NCI-H1930 (cell line): ENCODE measurements at regions not wholly inside any gene's neighbourhood (a gene's known extent, or its start where the extent isn't known, plus 50 kb on each side); places are given as distances from the start of the nearest gene placed in this dataset.

ENCODE experiments used
- DNase-seq, 2 experiments: peaks; one replicate each; lab custom pipeline; 2025; lab: John Stamatoyannopoulos, UW

DNA sequence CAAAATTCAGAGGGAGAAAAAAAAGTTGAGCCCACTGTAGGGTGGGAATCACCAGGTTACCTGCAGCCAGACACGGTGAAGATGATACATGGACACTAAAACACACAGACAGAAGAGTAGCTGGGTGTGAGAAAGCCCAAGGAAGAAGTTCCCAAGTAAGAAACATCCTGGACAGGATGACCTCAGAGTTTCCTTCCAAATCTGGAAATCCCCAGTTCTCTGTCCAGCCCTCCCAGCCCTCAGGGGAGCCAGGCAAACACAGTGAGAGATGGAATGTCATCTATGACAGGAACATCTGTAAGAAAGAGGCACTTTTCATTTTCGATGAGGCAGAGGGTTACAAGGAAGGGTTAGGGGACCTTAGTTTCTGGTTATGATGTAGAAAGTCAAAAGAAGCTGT is 125.1 kb upstream of the LYZL1 start:
- no peak for DNase-seq

DNA sequence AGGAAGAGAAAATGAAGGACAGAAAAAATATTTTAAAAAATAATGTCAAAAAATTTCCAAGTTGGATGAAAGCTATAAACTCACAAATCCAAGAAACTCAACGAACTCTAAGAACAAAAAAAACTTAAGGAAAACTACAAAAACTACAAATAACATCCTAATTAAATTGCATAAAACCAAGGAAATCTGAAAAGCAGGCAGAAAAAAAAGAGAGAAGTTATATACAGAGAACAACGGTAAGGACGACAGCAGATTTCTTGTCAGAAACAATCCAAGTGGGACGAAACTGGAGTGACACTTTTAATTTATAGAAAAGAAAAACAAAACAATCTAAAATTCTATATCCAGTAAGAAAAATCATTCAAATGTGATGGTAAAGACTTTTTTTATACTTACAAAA is 122.2 kb upstream of the LYZL1 start:
- no peak for DNase-seq

DNA sequence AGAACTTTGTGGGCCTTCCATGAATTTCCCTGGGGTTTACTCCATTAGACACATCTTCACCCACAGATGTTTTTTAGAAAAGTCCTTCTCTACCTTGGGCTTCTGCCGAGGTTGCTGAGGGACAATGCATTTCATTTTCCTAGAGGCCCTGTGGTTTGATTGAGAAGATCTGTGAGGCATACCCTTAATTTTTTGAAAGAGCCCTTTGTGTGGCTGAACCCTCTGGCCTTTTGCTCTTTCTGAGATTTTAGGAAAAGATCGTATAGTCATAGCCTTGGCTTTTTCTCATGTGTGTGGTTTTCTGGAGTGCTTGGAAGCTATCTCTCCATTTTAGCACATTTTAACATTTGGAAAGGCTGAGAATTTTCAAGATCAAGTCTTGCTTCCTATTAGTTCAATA is 119.8 kb upstream of the LYZL1 start:
- DNase-seq: no peak

DNA sequence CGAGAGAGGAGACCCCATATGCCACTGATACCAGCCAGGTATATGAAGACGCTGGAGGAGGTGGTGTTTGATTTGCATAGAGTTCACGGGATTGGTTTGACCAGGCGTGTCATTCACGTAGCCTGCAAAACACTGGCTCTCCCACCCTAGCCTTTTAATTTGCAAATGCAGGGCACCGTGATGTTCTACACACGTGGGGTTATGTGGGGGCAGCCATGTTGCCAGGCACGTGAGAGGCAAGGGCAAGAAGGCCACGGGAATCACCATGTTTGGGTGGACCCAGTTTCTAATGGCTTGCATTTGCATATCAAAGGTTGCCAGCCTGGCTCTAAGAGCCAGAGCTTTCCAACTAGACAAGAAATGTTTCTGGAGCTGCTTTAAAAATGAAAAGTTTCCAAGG is 117.2 kb upstream of the LYZL1 start:
- DNase-seq: no peak

DNA sequence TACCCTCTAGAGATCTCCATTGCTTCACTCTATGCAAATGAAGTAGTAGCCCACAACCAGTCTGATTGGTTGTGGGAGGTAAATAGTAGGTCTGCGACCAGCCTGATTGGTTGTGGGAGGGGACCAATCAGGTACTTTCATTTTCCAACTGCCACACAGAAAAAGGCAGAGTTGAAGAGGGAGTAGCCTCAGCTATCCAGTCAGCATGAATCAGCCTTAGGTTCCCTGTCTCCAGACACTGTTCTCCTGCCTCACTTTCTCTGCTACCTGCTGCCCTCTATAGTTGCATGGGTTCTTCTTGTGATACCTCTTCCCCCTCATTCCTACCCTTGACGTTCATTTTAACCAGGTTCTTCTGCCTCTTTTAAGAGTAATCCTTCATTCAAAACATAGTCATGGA is 114.5 kb upstream of the LYZL1 start:
- DNase-seq: no peak

DNA sequence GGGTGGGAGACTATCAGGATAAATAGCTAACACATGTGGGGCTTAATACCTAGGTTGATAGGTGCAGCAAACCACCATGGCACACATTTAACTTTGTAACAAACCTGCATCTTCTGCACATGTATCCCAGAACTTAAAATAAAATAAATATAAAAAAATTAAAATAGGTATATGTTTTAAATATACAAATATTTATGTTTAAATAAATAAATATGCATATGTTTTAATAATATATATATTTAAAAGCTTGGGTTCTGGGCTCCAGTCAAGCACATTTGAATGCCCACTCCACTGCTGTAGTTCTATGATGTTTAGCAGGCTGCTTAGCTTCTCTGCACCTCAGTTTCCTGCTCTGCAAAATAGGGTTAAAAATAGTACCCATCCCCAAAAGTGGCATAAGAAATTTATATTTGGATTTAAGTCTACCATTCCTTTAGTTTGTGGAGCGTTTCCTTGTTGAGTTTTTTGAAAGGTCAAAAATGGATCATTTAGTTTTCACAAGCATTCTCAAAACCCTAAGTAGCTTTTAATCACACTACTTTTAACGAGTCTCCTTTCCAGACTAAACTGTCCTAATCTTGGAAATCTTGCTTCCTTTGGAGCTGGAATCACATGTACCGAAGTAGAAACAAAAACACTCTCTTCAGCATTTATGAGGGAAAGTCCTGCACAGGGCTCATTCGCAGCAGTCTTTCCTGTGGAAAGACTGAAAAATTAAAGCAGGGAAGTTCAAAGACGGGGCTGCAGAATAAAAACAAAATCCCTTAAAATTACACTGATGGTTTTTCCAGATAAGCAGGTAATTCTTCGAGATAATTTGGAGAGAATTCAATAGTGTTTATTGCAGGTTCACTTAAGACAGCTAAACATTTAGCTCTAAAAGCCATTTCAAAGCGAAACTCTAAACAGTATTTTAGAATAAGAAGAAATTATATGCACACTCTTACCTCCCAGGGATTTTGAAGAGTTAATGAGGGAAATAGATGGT is 111.7 kb upstream of the LYZL1 start:
- DNase-seq: no peak

DNA sequence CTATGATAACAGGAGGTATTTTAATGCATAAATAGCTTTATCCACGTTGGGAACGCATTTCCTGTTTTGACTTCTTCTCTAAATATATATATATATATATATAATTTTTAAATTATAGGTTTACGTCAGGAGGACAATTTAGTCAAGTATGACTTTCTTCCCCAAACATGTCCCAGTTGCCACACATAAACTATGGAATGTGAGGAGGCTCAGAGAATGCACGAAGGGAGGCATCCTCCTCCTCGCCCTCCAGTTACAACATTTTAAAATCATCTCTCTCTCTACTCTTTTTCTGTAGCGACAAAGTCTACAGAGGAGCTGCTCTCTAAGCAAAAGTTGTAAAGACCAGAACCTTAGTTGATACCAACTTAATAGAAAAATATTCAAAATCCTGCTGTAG is 106.9 kb upstream of the LYZL1 start:
- DNase-seq: no peak

DNA sequence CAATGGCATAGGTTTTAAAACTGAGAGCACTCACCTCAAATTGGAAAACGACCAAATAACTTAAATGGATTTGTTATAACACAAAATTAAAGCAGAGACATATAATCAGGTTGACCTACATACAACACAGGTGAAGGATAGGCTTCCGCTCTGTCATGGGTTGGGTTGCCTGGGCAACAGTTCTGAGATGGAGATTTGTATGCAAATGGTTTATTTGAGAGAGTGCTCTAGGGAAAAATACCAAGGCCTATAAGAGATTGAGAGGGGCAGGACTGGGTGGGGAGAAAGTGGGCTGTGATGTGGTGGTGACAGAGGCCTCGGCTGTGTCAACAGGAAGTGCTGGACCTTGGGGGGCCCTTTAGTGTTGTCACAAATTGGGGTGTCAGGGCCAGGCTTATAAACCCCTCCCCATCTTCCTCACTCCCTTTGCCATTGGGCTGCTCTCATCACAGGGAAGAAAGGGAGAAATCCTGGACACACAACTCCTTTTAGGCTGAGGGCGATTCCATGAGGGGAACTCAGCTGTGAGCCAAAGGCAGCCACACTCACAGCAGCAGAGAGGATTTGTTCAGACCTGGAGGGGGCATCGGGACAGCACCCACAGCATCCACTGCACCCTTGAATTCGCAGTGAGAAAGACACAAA is 105.4 kb upstream of the LYZL1 start:
- DNase-seq: no peak

DNA sequence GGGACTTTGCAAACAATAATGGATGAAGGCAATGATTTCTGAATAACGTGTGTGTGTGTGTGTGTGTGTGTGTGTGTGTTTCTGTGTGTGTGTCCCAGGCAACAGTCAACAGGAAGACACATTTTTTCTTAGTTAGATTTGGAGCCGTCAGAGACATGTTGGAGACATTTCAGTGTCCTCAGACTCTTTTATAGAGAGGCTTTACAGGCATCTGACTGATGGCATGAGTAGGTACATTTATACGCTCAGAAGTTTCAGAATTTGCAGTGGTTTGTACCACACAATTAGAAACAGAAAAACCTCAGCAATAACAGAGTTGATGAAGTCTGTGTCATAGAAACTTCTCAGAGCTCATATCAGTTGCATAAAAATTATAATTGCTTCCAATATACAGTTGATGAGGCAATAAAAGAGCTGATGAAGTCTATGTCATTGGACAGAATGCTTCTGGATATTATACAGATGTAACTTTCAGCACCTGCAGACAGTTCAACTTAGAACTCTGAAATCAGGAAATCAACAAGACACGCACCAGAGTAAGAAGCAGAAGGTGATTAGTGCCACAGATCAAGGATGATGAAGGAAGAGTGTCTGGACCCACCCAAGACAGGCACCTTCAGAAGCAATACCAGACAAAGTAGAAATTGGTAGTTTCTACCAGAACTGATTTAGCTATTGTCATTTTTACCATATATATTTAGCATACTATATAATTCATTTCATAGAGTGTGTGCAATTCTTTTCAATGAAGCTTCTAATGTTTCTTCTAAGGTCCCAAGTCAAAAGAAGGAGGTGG is 104.5 kb upstream of the LYZL1 start:
- no peak for DNase-seq

DNA sequence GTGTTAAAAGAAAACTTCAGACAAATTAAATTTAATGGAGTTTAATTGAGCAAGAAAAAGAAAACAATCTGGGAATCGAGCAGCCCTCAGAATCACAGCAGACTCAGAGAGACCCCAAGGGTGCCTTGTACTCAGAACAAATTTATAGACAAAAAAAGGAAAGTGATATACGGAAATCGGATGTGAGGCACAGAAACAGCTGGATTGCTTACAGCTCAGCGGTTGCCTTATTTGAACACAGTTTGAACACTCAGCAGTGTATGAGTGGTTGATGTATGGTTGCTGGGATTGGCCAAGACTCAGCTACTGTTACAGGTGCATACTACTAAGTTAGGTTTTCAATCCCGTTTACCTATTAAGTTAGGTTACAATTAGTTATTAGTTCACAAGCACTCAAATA is 103.8 kb upstream of the LYZL1 start:
- no peak for DNase-seq

DNA sequence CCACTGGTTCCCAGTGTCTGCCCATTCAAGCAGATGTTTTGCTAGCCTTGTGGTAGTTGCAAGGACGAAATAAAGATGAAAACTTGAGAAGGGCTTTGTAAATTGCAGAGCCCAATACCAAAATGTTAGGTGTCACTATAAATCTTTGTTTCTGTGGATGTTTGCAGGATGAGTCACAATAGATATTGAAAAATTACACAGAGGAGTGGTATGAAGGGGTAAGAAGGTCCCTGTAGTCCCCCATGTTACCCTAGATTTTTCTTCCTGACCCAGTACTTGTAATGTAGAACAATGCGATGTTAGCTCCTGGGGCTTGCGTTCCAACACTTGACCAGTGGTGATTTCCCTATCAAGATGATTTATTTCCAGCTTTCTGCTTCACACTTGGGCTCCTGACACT is 102.6 kb upstream of the LYZL1 start:
- DNase-seq: no peak

DNA sequence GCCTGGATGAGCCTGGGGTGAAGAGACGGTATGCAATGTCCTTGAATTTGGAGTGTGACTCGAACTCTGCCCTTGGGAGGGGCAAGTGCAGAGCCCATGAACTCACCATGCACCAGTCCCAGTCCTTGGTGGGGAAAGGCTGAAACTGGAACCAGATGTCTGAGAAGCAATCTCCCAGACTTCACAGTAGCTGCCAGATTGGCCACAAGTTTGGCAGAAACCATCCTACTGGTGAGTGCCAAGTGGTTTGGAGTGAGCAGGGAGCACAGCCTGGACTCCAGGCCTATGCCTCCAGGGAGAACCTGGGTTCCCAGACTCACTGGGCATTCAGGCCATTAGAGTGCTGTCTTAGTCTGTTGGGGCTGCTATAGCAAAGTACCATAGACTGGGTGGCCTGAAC is 99.6 kb upstream of the LYZL1 start:
- no peak for DNase-seq

DNA sequence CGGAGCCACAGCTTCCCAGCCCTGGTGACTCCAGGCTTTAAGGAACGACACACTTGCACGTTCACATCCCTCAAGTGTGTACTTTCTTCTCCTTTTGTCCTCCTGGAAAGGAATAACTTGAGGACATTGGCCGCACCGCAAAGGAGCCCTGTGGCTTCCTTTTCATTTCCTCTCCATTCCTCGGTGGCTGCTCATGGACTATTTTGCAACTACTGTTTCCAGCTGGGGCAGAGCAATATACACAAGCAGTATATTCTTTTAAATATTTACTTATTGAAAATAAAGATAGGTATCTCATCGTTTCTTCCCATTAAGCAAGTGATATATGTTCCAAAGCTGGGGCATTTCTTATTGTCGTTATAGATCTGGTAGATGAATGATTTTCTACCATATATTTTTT is 97.2 kb upstream of the LYZL1 start:
- no peak for DNase-seq

DNA sequence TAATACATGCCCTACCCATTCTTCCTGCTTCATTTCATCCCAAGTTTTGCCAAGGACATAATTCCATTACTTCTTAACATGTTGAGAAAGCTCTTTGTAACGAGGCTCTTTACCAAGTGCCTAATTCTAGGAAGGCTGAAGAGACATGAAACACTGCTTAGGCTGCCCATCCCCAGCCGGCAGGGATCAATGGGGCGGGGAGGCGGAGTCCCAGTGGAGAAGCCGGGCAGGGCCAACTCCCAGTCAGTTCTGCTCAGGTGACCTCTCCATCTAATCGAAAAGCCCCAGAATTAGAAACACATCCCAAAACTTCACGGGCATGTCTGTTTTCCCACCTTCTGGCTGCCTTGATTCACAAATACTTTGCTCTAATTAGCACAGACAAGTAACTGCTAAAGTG is 89.5 kb upstream of the LYZL1 start:
- DNase-seq: no peak

DNA sequence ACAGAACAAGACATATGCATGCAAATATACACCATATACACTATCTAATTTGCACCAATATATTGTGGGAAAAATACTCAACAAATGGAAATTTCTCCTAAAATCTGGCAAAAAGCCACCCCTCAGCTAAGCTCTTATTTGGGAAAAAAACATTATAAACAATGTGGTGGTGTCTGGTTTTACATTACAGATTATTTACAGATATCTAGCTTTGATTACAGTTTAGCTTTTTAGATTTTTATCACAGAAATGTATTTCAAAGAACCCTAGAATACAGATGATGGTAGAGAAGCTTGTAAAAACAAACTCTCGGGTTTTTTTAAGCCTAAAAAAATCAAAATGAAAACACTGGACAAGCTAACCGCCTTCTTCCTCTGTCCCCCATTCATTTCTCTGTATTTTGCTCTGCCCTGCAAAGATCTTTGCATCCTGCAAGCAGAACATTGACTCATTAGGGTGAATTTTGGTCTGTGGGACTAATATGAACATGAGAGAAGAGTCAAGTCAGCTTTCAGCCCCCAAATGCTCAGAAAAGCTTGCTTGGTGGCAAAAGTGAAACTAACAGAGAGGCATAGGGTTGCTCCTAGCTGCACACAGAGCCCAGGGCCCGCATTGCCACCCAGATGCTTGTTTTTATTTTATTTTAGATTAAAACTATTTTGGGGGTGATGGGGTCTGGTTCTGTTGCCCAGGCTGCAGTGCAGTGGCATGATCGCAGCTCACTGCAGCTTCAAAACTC is 88.8 kb upstream of the LYZL1 start:
- DNase-seq: no peak

DNA sequence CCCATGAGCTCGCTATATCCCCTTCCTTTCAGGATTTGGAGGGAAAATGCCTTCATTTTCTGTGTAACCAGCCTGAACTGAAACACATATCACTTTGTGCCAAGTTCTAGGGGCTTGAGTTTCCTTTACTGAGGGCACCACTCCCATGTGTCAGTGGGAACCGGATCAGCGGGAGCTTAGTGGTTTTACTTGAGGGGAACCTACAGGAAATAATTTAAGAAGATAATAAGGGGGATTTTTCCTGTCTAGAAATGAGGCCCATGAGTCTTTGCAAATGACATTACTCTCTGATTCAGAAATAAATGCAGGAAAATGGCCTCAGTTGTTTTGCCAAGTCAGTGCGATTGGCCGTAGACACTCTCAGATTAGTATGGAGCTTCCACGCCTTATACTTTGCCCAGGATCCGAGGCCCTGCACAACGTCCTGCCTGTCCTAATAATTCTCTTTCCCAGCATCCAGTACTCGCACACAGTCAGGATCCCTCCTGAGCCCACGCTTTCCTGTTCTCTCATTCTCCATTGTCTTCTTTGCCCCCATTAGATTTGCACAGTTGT is 86.4 kb upstream of the LYZL1 start:
- no peak for DNase-seq

DNA sequence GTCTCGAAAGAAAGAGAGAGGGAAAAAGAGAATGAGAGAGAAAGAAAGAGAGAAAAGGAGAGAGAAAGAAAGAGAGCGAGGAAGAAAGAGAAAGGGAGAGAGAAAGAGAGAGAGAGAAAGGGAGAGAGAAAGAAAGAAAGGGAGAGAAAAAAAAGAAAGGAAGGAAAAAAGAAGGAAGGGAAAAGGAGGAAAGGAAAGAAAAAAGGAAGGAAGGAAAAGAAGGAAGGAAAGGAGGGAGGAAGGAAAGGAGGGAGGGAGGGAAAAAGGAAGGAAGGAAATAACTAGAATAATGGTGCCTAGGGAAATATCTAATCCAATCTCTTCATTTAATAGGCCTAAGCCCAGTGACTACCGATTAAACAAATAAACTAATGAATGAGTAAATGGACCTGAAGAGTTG is 85.4 kb upstream of the LYZL1 start:
- no peak for DNase-seq

DNA sequence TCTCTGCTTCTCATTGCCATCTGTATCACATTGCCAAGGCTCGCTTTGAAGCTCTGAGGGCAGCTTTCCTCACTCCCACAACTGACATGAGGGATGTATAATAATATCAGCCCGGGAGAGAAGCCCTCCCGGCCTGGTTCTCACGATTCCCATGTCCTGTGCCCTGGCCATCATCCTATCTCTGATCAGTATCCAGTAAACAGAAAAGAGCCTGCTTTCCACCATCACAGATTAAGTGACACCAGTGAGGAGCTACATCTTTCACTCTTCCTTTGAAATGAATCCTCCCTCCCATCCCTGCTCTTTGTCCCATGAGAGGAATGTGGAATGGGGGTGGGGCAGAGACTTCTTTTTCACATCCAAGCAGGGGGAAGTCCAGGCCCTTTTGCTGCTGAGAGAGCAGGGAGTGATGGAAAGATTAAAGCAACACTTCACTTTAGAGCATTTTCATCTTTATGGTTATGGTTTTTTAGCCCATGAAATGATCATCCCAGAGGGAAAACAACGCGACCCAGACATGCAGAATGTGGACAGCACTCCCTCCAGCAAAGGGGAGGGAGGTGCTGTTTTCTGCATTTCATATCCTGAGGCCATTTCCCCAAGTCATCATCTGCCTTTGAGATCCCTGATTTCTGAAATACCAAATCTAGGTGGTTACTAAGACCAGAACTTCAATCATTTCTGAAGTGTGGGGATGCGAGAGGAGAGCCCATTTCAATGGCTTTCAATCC is 84.6 kb upstream of the LYZL1 start:
- no peak for DNase-seq

DNA sequence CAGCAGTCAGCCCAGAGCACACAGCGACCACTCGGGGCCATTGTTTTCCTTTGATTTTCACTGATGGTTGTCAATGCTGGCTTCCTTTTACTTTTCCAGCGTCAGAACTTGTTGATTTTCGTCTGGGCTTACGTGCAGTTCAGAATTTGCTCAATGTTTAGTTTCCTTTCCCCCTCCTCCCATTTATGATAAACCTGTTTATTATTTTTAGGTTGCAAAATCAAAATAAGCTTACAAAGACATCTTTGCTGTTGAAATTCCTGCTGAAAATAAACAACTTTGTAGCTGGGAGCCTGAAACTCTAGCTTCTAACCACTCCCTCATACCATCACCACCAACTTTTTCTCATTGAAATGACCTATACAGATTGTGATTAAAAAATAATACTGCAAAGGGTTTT is 83.1 kb upstream of the LYZL1 start:
- DNase-seq: no peak

DNA sequence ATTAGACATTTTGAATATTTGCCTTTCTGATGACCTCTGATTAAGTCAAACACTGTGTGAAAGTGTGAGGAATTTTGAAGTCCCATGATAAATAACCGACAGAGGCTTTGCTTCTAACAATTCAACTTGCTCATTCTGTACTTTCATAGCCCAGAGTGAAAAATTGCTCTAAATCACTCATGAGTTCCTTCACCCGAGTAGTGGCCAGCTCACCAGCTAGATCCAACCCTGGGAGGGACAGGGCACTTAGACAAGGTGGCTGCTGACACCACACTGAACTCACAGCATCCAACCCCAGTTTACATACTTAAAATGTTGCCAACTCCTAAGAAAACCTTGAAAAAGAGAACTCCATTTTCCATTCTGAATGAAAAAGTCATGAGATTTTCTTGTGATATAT is 80.0 kb upstream of the LYZL1 start:
- DNase-seq: no peak

DNA sequence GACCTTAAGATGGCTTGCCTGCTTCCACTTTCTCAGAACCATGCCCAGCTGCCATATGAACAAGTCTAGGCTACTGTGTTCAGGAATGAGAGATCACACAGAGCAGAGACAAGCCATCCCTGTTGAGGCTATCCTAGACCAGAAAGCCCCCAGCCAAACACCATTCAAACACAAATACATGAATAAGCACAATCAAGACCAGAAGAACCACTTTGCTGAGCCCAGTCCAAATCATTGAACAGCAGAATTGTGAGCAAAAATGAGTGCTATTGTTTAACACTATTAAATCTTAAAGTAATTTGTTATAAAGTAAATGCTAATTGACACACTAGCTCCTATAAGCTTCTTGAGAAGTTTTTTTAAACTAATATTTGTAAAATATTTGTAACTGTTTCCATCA is 79.0 kb upstream of the LYZL1 start:
- no peak for DNase-seq
